ENCODE measurements at regions not wholly inside any gene's neighbourhood (a gene's known extent, or its start where the extent isn't known, plus 50 kb on each side); places are given as distances from the start of the nearest gene placed in this dataset.

DNA sequence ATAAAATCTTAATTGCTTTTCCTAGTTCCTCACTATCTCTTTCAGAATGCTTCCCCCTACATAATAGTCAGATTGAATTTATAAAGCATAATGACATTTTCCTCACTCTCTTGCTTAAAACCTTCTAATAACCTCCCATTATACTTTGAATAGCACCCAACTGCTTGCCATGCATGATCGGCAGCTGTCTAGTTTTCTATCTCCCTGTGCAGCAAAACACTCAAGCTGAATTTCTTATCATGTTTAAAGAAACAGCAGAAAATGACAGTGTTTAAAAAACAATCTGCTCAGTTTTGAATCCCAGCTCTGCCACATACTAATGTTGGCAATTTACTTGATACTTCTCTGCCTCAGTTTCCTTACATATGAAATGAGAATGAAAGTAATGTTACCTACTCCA, 947.1 kb upstream of the HS3ST1 start:
- TF ChIP-seq, protein P1, sequence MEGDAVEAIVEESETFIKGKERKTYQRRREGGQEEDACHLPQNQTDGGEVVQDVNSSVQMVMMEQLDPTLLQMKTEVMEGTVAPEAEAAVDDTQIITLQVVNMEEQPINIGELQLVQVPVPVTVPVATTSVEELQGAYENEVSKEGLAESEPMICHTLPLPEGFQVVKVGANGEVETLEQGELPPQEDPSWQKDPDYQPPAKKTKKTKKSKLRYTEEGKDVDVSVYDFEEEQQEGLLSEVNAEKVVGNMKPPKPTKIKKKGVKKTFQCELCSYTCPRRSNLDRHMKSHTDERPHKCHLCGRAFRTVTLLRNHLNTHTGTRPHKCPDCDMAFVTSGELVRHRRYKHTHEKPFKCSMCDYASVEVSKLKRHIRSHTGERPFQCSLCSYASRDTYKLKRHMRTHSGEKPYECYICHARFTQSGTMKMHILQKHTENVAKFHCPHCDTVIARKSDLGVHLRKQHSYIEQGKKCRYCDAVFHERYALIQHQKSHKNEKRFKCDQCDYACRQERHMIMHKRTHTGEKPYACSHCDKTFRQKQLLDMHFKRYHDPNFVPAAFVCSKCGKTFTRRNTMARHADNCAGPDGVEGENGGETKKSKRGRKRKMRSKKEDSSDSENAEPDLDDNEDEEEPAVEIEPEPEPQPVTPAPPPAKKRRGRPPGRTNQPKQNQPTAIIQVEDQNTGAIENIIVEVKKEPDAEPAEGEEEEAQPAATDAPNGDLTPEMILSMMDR (conservative IDR thresholded peaks at IDR 0.05; ENCODE audit: low read depth, low read length) = no peak
- no peak for TF ChIP-seq EZH2 (IDR thresholded peaks at IDR 0.05; ENCODE audit: low read length, unreplicated experiment)
- TF ChIP-seq EZH2phosphoT487 (IDR thresholded peaks at IDR 0.05; ENCODE audit: borderline replicate concordance, low read length) = no peak

Data from PC-3 (cell line).